ENCODE measurements at regions not wholly inside any gene's neighbourhood (a gene's known extent, or its start where the extent isn't known, plus 50 kb on each side); places are given as distances from the start of the nearest gene placed in this dataset.
"Not testable (repeated sequence)": the region's sequence is repeated elsewhere in the genome, so short reads cannot be mapped to it uniquely, and the experiment has no call there.

DNA sequence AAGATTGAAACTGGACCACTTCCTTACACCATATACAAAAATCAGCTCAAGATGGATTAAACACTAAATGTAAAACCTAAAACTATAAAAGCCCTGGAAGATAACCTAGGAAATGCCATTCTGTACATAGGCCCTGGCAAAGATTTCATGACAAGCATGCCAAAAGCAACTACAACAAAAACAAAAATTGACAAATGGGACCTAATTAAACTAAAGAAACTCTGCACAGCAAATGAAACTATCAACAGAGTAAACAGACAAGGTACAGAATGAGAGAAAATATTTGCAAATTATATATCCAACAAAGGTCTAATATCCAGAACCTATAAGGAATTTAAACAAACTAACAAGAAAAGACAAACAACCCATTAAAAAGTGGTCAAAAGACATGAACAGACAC lies 173.1 kb upstream of the CCDC54 start:
- ATAC-seq, result no peak

DNA sequence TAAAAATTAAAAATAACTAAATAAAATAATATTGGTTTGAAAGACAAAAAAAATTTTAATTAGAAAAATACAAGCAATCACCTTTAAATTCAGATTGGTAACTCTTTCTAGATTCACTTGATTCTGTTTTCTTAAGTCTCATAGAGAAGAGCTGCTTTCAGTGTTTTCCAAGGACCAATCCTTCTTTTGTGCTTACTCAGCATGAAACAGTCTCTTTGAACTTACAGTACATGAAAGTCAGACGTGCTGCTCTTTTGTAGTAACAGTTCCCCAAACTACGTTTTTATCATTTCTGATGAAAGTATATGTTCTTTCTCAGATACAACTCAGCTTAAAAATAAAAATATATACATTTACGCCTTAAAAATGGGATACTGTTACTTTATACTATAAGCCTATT lies 171.9 kb upstream of the CCDC54 start:
- ATAC-seq, result no peak

DNA sequence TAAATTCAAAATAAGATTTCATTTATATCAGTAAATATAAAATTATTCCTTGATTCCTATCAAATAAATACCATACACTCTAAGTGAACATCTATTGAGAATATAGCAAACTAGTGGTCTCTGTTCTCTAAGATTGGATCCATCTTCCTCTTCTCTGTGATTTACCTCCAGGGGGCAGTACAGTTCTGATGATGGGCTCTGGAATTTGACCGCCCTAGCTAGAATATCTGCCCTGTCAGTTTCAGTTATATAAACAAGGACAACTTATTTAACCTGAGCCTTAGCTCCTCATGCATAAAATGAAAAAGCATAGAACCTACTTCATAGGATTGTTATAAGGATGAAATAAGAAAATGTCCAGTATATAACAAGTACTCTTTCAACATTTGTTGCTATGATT lies 171.1 kb upstream of the CCDC54 start:
- ATAC-seq, result no peak

DNA sequence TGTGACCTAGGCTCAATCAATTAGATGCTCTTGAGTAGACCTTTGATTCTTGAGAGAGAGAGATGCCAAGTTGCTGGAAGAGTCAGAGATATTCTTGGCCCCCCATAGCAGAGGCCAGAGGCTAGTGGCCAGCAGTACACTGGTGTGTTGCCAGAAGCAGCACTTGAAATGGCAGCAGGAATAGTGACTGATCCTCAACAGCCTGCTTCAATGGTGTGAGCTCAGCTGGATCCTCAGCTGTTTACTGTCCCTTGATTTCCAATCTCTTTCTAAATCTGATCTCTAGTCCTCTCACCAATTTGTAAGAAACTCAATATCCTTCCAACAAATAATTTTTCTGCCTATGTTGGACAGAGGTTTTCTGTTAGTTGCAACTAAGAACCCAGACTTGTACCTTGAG lies 170.3 kb upstream of the CCDC54 start:
- ATAC-seq, result no peak

GRCh38 chr3:107208100-107208499 lies 169.1 kb upstream of the CCDC54 start:
- no peak for ATAC-seq

GRCh38 chr3:107208796-107209195 lies 168.4 kb upstream of the CCDC54 start:
- no peak for ATAC-seq

GRCh38 chr3:107209302-107209990 lies 167.8 kb upstream of the CCDC54 start:
- ATAC-seq, result no peak

DNA sequence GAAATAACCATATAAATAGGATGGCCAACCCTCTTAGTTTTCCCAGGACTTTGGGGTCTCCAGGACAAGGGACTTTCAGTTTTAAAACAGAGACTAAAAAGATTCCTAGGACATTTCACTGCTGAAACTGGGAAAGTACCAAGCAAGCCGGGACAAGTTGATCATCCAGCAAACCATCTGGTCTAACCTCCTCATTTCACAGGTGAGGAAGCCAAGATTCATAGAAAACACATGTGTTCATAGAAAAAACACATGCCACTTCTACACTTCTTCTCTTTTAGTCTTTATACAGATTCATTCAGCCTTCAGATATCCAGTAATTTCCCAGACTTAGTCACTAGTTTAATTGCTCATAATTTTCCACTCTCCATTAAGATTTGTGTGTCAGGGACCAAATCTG lies 165.6 kb upstream of the CCDC54 start:
- no peak for ATAC-seq

DNA sequence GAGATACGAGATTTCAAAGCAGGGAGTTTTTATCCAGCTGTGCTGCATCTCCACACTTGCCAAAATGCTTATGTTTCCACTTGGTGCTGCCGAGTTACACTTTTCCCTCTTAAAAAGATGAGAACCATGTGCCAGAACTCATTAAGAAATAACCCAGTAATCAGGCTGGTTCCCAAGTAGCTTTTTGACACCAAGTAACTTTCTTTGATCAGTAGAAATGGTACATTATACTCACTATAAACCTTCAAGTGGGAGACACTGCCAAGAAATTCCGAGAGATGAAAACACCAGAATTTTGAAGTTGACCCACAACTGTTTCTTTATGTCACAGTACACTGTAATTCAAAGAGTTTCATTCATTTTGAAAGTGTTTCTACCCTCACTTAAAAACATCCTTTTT lies 164.6 kb upstream of the CCDC54 start:
- no peak for ATAC-seq

- ATAC-seq, result no peak
Observed at GRCh38 chr3:107213044-107213669, 164.1 kb upstream of the CCDC54 start.

DNA sequence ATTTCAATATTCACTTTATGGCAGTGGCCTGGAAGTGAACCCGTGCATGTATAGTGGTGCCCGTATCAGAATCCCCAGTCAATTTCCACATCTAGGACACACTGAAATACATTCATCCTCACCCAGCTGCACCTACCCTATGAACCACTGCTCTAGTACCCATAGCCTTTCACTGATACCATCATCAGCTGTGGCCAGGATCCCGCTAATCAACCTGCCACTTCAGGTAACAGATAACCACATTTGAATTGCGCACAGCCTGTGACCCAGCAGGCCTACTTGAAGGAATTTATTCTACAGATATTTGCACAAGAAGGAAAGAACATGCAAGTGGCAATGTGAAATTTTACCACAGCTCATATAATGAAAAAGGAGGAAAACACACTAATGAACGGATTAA lies 161.0 kb upstream of the CCDC54 start:
- ATAC-seq, result no peak

DNA sequence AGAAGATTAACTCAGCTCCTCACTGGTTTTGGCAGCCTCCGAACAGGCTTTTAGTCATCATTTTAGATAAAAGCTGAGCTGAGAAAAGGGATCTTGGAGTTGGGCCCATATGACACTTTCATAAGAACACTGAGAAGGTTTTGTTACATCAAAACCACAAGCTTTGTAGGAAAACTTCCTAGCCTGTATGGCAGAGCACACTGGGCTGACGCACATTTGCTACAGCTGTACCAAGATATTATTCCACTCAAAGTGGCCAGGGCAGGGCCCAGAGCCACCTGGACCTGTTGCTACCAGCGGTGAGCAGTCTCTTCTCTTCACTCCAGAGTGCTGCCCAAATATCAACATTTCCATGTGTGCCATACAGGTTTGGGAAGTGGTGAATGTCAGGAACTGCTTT lies 160.5 kb upstream of the CCDC54 start:
- no peak for ATAC-seq

GRCh38 chr3:107217172-107217571 lies 160.1 kb upstream of the CCDC54 start:
- no peak for ATAC-seq

GRCh38 chr3:107218864-107219269 lies 158.4 kb upstream of the CCDC54 start:
- ATAC-seq, result no peak

- no peak for ATAC-seq
Observed at GRCh38 chr3:107220538-107220937, 156.7 kb upstream of the CCDC54 start.

DNA sequence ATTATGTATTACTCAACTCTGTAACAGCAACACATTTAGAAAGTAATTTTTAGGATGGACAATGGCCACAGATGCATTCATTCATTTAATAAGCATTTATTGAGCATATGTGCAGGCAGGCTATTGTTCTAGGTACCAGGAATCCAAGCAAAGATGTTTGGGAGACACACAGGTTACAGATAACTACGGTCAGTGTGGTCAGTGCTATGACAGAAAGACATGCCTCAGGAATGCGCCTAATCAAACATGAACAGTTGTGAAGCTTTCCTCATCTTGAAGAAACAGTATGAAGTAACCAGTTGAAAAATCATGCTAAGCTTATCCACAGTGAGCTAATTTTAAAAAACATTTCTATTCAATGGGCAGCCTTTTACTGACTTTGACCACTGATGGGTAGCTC lies 155.4 kb upstream of the CCDC54 start:
- ATAC-seq, result no peak

GRCh38 chr3:107222907-107223306 lies 154.3 kb upstream of the CCDC54 start:
- ATAC-seq, result no peak

DNA sequence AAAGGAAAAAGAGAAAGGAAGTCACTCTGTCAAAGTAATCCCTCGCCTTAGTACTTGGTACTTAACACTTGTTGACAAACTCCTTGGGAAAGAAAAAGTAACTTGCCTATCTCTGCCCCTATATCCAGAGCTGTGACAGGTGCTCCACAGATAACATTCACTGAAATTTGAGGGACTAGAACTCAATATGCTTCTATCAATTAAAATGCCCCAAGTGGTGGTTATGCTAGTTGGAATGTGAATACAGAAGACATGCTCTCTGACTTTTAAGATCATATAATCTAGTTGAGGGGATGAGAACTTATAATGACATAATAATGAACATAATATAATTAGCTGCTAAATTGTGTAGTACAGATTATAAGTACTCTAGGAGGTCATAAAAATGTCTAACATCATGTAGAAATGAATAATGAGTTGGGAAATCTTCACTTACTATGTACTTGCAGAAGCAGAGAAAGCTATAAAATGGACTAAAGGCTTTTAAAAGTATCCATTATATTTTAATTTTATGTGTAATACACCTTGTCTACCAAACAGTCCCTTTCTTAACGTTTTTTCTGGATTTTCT lies 153.1 kb upstream of the CCDC54 start:
- no peak for ATAC-seq

GRCh38 chr3:107227091-107227490 lies 150.1 kb upstream of the CCDC54 start:
- ATAC-seq, result no peak

DNA sequence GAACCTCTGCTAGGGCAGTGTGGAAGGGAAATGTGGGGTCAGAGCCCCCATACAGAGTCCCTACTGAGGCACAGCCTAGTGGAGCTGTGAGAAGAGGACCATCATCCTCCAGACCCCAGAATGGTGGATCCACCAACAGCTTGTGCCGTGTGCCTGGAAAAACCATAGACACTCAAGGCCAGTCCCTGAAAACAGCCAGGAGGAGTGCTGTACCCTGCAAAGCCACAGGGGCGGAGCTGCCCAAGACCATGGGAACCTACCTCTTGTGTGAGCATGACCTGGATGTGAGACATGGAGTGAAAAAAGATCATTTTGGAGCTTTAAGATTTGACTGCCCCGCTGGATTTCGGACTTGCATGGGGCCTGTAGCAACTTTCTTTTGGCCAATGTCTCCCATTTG lies 143.4 kb upstream of the CCDC54 start:
- not testable (repeated sequence) for ATAC-seq

- ATAC-seq, result no peak
Observed at GRCh38 chr3:107235193-107235927, 141.9 kb upstream of the CCDC54 start.

DNA sequence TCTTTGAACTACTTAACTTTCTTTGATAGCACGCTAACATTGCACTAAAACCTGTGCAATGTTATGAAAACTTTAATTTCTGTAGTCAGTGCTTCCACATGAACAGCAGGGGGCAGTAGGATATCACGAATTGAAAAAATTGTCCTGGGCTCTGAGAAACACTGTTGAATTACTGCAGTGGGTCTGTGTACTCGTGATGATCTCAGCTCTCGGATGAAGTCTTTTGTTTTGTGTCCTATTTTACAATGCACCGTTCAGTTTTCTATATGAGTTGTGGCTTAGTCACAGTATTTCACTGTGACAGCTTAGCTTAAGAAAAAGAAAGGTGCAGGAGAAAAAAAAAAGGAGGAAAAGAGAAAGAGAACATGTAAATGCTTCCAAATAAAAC lies 141.3 kb upstream of the CCDC54 start:
- ATAC-seq, result peak; percentile 53 to 60

DNA sequence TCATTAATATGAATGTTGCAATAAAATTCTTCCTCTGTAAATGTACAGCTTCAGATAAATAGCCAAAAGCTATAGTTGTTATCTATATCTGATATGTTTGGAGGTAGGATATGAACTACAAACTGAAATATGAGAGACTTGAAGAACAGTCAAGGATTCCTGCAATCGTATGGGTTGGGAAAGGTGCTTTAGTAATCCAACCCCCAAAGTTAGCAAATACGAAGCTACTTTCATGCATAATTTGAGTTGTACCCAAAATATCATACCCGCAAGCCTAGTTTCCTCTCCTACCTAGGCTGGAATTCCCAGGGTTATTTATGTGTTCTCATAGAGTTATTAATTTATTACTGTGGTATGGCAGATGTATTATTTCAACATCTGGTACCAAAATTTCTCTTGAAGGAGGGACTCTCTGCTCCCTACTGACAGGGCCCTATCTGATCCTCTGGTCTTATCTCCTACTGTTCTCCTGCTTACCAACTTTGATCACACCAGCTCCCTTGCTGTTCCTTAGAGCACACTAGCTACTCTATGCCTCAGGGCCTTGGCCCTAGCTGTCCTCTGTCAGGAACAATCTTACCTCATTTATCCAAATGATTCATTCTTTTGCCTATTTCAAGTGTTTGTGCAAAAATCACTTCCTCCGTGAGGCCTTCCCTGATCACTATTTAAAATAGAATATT lies 140.4 kb upstream of the CCDC54 start:
- ATAC-seq, result no peak

Measured in activated CD4-positive, CD25-positive, alpha-beta regulatory T cell treated with anti-CD3 and anti-CD28 coated beads, Interleukin-2, amount 50 U/mL, for 24 hours (primary cell).